Endothelial cell of umbilical vein (primary cell): ENCODE measurements at regions not wholly inside any gene's neighbourhood (a gene's known extent, or its start where the extent isn't known, plus 50 kb on each side); places are given as distances from the start of the nearest gene placed in this dataset.

Source experiments
- BruUV-seq: library from RNA; stranded (reverse); fragments of 400-500 nt; replicated peaks from 2 replicates; lab custom pipeline; 2021; lab: Mats Ljungman, UMichigan
- CTCF ChIA-PET: fragments of 300-600, 350-600 bp; sonication (Branson Sonifier 250); formaldehyde crosslinking; loops from one replicate; lab custom pipeline; 2021; ENCODE audit warnings: antibody characterized with exemption, inconsistent platforms; lab: Charles Lee
- POLR2A ChIA-PET: fragments of 300-600, 350-600 bp; sonication (Branson Sonifier 250); formaldehyde crosslinking; loops from one replicate; lab custom pipeline; 2021; ENCODE audit warnings: antibody characterized with exemption, inconsistent platforms; lab: Charles Lee
- DNase-seq: peaks from one replicate; pipeline ENCODE4 v3.0.0-alpha.2; 2011; ENCODE audit warnings: low read depth, low spot score
- FAIRE-seq: peaks from 2 replicates; lab custom pipeline; 2011; peaks lifted over from hg19 to GRCh38; lab: Jason Lieb, UNC
- H2AFZ ChIP-seq: 2 replicates; pipeline ENCODE4 v1.6.0; 2012; ENCODE audit warnings: low read depth, low read length, control low read depth, inconsistent platforms
- H3K27ac ChIP-seq: 2 replicates; pipeline ENCODE4 v1.5.1; 2011; ENCODE audit warnings: low read depth, mild to moderate bottlenecking, control low read depth, low read length, moderate library complexity; ENCODE audit not compliant: insufficient read depth
- H3K27me3 ChIP-seq, 2 experiments: 2 replicates each; pipeline versions ENCODE4 v1.6.0 to v1.6.1; 2011; ENCODE audit warnings: low read length in 2 of 2, mixed read lengths in 1 of 2; ENCODE audit not compliant: control insufficient read depth in 2 of 2, insufficient read depth in 2 of 2
- H3K36me3 ChIP-seq, 2 experiments: 2 replicates in 1 of 2; 3 replicates in 1 of 2; pipeline ENCODE4 v1.5.1; 2011; ENCODE audit warnings: low read length in 2 of 2, mild to moderate bottlenecking in 1 of 2, moderate library complexity in 1 of 2; ENCODE audit not compliant: control insufficient read depth in 2 of 2, insufficient read depth in 2 of 2; ENCODE audit errors: extremely low read depth in 1 of 2
- H3K4me1 ChIP-seq: 3 replicates; pipeline ENCODE4 v1.5.1; 2011; ENCODE audit warnings: mild to moderate bottlenecking, low read length; ENCODE audit not compliant: control insufficient read depth, insufficient read depth; ENCODE audit errors: extremely low read depth
- H3K4me2 ChIP-seq: 2 replicates; pipeline ENCODE4 v1.6.1; 2011; ENCODE audit warnings: low read length, control low read depth, mixed read lengths; ENCODE audit not compliant: insufficient read depth
- H3K4me3 ChIP-seq, 3 experiments: fragments of 200-600 bp in 1 of 3; sonication (generic), shearing (Covaris generic) in 1 of 3; replicated peaks in 1 of 3; 2 replicates each; pipeline ENCODE4 v1.5.1; 2011 to 2016; ENCODE audit warnings: control low read depth in 3 of 3, low read length in 3 of 3, mild to moderate bottlenecking in 2 of 3, inconsistent platforms in 1 of 3, low read depth in 1 of 3, moderate library complexity in 1 of 3; ENCODE audit not compliant: insufficient read depth in 1 of 3
- H3K79me2 ChIP-seq: 2 replicates; pipeline ENCODE4 v1.6.0; 2012; ENCODE audit warnings: low read length, inconsistent platforms; ENCODE audit not compliant: control insufficient read depth, insufficient read depth
- H3K9ac ChIP-seq: replicated peaks from 2 replicates; pipeline ENCODE3; 2011; ENCODE audit warnings: low read length, control low read depth; ENCODE audit not compliant: insufficient read depth; ENCODE audit errors: extremely low read depth
- H3K9me1 ChIP-seq: replicated peaks from 3 replicates; pipeline ENCODE4 v1.6.0; 2011; ENCODE audit warnings: mild to moderate bottlenecking, low read length; ENCODE audit not compliant: control insufficient read depth, insufficient read depth; ENCODE audit errors: extremely low read depth
- H3K9me3 ChIP-seq: replicated peaks from 2 replicates; pipeline ENCODE4 v1.5.1; 2012; ENCODE audit warnings: low read length, inconsistent platforms; ENCODE audit not compliant: control insufficient read depth, insufficient read depth
- H4K20me1 ChIP-seq: replicated peaks from 2 replicates; pipeline ENCODE3; 2011; ENCODE audit warnings: mild to moderate bottlenecking, low read length; ENCODE audit not compliant: control insufficient read depth, insufficient read depth; ENCODE audit errors: extremely low read depth
- CTCF ChIP-seq, 2 donors: IDR thresholded peaks; 1 replicate in 1 of 2; 2 replicates in 1 of 2; pipeline ENCODE4 v1.5.1; 2011; ENCODE audit warnings: low read length in 2 of 2, mild to moderate bottlenecking in 2 of 2, moderate library complexity in 2 of 2, control low read depth in 1 of 2, inconsistent platforms in 1 of 2, low read depth in 1 of 2; ENCODE audit not compliant: insufficient read depth in 1 of 2; ENCODE audit errors: extremely low read depth in 1 of 2
- EZH2 ChIP-seq: IDR thresholded peaks from 2 replicates; pipeline ENCODE4 v1.6.1; 2012; ENCODE audit warnings: borderline replicate concordance, low read depth, mild to moderate bottlenecking, moderate library complexity, low read length, inconsistent platforms; ENCODE audit not compliant: severe bottlenecking
- FOS ChIP-seq: IDR thresholded peaks from 2 replicates; pipeline ENCODE4 v1.6.1; 2011; ENCODE audit warnings: mild to moderate bottlenecking, low read length, moderate library complexity, borderline replicate concordance; ENCODE audit not compliant: insufficient read depth
- GATA2 ChIP-seq: IDR thresholded peaks from 2 replicates; pipeline ENCODE4 v1.7.0; 2011; ENCODE audit warnings: low read depth, mild to moderate bottlenecking, moderate library complexity, mixed read lengths, low read length; ENCODE audit not compliant: insufficient read length, insufficient read depth
- JUN ChIP-seq: IDR thresholded peaks from 2 replicates; pipeline ENCODE4 v1.6.1; 2011; ENCODE audit warnings: borderline replicate concordance, low read depth; ENCODE audit not compliant: insufficient read length, insufficient read depth
- MYC ChIP-seq: IDR thresholded peaks from one replicate; pipeline ENCODE4 v1.6.1; 2011; ENCODE audit warnings: mild to moderate bottlenecking, low read depth, low read length
- POLR2A ChIP-seq: IDR thresholded peaks from 2 replicates; pipeline ENCODE4 v1.6.1; 2012; ENCODE audit warnings: low read depth, mild to moderate bottlenecking, control low read depth, low read length
- POLR2AphosphoS5 ChIP-seq: IDR thresholded peaks from 2 replicates; pipeline ENCODE4 v1.6.1; 2012; ENCODE audit warnings: low read depth, mild to moderate bottlenecking, control low read depth, low read length, moderate library complexity; ENCODE audit not compliant: insufficient read depth
- dilution Hi-C: fragments of 300-500 bp; cut with MboI; formaldehyde crosslinking; loops from one replicate; pipeline ENCODE4 v1.15.0; 2019; ENCODE audit warnings: low sequenced_read_pairs; ENCODE audit not compliant: extremely low pct_ligation_motif_present
- intact Hi-C: fragments of 100-400 bp; cut with micrococcal nuclease; formaldehyde crosslinking; loops from one replicate; pipeline ENCODE4 v1.10.0; 2022
- TF ChIP-seq, protein P1 (sequence below): IDR thresholded peaks from 2 replicates; pipeline ENCODE4 v1.6.1; 2011; ENCODE audit not compliant: insufficient read depth, insufficient read length

DNA sequence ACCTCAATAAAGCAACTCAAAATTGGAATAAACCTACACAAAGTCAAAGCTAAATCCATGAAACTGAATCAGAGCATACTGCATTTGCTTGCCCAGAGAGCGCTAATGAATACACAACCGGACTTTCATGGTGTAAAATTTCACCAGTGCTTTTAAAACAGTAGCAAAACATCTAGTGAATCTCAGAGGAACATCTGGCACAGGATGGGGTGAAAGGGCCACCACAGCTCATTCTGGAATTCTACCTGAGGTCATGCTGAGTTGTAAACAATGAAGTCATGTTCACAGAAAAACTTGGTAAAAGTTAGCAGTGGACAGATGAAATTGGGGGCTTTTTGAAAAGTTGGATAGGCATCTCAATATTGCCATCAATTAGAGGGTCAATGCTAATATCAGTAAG is 125.6 kb upstream of the STXBP5 start:
- H3K9me3 ChIP-seq = no peaks in the 10 kb centered on the region
- no peaks in the 10 kb centered on the region for H3K9me1 ChIP-seq
- no peaks in the 10 kb centered on the region for H3K79me2 ChIP-seq
- H3K4me1 ChIP-seq = no peaks in the 10 kb centered on the region
- POLR2A ChIA-PET = no interaction called here
- H3K27ac ChIP-seq = no peak overlapping the region
- FAIRE-seq (no peak), DNase-seq (no peak)
- H3K4me2 ChIP-seq = no peak overlapping the region
- CTCF ChIA-PET = interaction anchor here (1.1 to 1.5 kb wide), 2 partner anchors 13 kb away, joined by 3 to 5 read pairs; no protein-coding TSS in a partner anchor
- H4K20me1 ChIP-seq = no peaks in the 10 kb centered on the region
- intact Hi-C loops = loop anchor here (10.0 kb wide), 1 partner anchor 224 kb away; no protein-coding TSS in a partner anchor
- H2AFZ ChIP-seq = no peak overlapping the region
- H3K27me3 ChIP-seq = no peaks in the 10 kb centered on the region
- BruUV-seq = no TSS peak
- no peak for TF ChIP-seq MYC
- TF ChIP-seq, protein P1, sequence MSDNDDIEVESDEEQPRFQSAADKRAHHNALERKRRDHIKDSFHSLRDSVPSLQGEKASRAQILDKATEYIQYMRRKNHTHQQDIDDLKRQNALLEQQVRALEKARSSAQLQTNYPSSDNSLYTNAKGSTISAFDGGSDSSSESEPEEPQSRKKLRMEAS = no peak
- TF ChIP-seq JUN = no peak
- no peak for TF ChIP-seq FOS
- no peak for TF ChIP-seq EZH2
- TF ChIP-seq POLR2AphosphoS5 = no peak
- TF ChIP-seq POLR2A = no peak
- no peak for TF ChIP-seq GATA2
- no peak for TF ChIP-seq CTCF (IDR thresholded peaks at IDR 0.05; ENCODE audit: extremely low read depth in 1 of 2, insufficient read depth in 1 of 2, low read depth in 1 of 2, low read length in 2 of 2)
- dilution Hi-C loops = no loop called here
- no peak overlapping the region for H3K4me3 ChIP-seq
- no peak overlapping the region for H3K9ac ChIP-seq
- H3K36me3 ChIP-seq = no peaks in the 10 kb centered on the region
